PC-9 (cell line): ENCODE measurements at regions not wholly inside any gene's neighbourhood (a gene's known extent, or its start where the extent isn't known, plus 50 kb on each side); places are given as distances from the start of the nearest gene placed in this dataset.

ENCODE experiments used
- BruUV-seq: library from RNA; stranded (reverse); fragments of 400-500 nt; replicated peaks from 2 replicates; lab custom pipeline; 2021; lab: Mats Ljungman, UMichigan
- CTCF ChIA-PET: fragments of 300-600 bp; sonication (Branson Sonifier 250); formaldehyde crosslinking; loops from one replicate; lab custom pipeline; 2022; ENCODE audit warnings: antibody characterized with exemption; lab: Charles Lee
- POLR2A ChIA-PET: fragments of 300-600 bp; sonication (Branson Sonifier 250); formaldehyde crosslinking; loops from one replicate; lab custom pipeline; 2022; ENCODE audit warnings: antibody characterized with exemption; ENCODE audit not compliant: unreplicated experiment; lab: Charles Lee
- DNase-seq, 2 experiments: peaks; one replicate each; pipeline versions ENCODE4 v3.0.0 to v3.0.0-alpha.2; 2015 to 2022; ENCODE audit warnings: mixed read lengths in 1 of 2
- H2AFZ ChIP-seq: fragments of 200-600 bp; sonication (generic); 2 replicates; pipeline ENCODE4 v1.8.1; 2017; ENCODE audit warnings: antibody characterized with exemption
- H3F3A ChIP-seq: fragments of 200-600 bp; sonication (generic); 2 replicates; pipeline ENCODE4 v1.8.1; 2017; ENCODE audit warnings: antibody characterized with exemption, mild to moderate bottlenecking, low read depth; ENCODE audit not compliant: insufficient read depth
- H3K27ac ChIP-seq: fragments of 200-600 bp; sonication (generic); 2 replicates; pipeline ENCODE4 v1.6.1; 2016; ENCODE audit warnings: mixed run types
- H3K27me3 ChIP-seq: fragments of 200-600 bp; sonication (generic); 2 replicates; pipeline ENCODE4 v1.6.1; 2016; ENCODE audit warnings: low read depth, mixed run types; ENCODE audit not compliant: insufficient read depth
- H3K36me3 ChIP-seq: fragments of 200-600 bp; sonication (generic); 2 replicates; pipeline ENCODE4 v1.6.1; 2016; ENCODE audit warnings: low read depth, mixed run types
- H3K4me1 ChIP-seq: fragments of 200-600 bp; sonication (generic); replicated peaks from 2 replicates; pipeline ENCODE4 v1.6.1; 2016; ENCODE audit warnings: mixed run types; ENCODE audit not compliant: insufficient read depth
- H3K4me2 ChIP-seq: fragments of 200-600 bp; sonication (generic); 2 replicates; pipeline ENCODE4 v1.6.1; 2017; ENCODE audit warnings: mixed run types
- H3K4me3 ChIP-seq: fragments of 200-600 bp; sonication (generic); 2 replicates; pipeline ENCODE4 v1.6.1; 2016; ENCODE audit warnings: mixed run types
- H3K79me2 ChIP-seq: fragments of 200-600 bp; sonication (generic); 2 replicates; pipeline ENCODE4 v1.6.1; 2017; ENCODE audit warnings: low read depth, mixed run types
- H3K9me2 ChIP-seq: fragments of 200-600 bp; sonication (generic); 2 replicates; pipeline ENCODE4 v1.8.1; 2017; ENCODE audit warnings: mild to moderate bottlenecking; ENCODE audit not compliant: insufficient read depth
- H3K9me3 ChIP-seq: fragments of 200-600 bp; sonication (generic); 2 replicates; pipeline ENCODE4 v1.8.1; 2016; ENCODE audit warnings: low read depth; ENCODE audit not compliant: insufficient read depth
- H4K20me1 ChIP-seq: fragments of 200-600 bp; sonication (generic); 2 replicates; pipeline ENCODE4 v1.8.1; 2017; ENCODE audit not compliant: insufficient read depth
- CTCF ChIP-seq: fragments of 200-600 bp; sonication (generic); conservative IDR thresholded peaks from 2 replicates; pipeline ENCODE4 v1.6.1; 2017; ENCODE audit warnings: mixed run types, antibody characterized with exemption, mild to moderate bottlenecking, moderate library complexity
- EZH2 ChIP-seq: fragments of 200-600 bp; sonication (generic); IDR thresholded peaks from 2 replicates; pipeline ENCODE4 v1.8.0; 2017; ENCODE audit warnings: antibody characterized with exemption, low read depth
- intact Hi-C: fragments of 100-400 bp; cut with micrococcal nuclease; formaldehyde crosslinking; loops from one replicate; pipeline ENCODE4 v1.10.0; 2022; ENCODE audit not compliant: unreplicated experiment

GRCh38 chr10:117788911-117789310, 246.4 kb downstream of the EMX2 start:
- Histone ChIP-seq H3K4me3 (no peak overlapping the region), H3K4me1 (no peaks in the 10 kb centered on the region), H3K9me3 (no peaks in the 10 kb centered on the region), H3K79me2 (no peaks in the 10 kb centered on the region), H3K27me3 (peaks cover 70% of the 10 kb centered on the region), H3K27ac (no peak overlapping the region), H4K20me1 (no peaks in the 10 kb centered on the region), H3F3A (no peaks in the 10 kb centered on the region), H3K36me3 (no peaks in the 10 kb centered on the region), H3K9me2 (no peaks in the 10 kb centered on the region), H2AFZ (no peak overlapping the region), H3K4me2 (no peak overlapping the region)
- POLR2A ChIA-PET, result no interaction called here
- DNase-seq, result no peak
- BruUV-seq, result no TSS peak
- CTCF ChIA-PET, result no interaction called here
- TF ChIP-seq CTCF, result no peak
- no peak for TF ChIP-seq EZH2
- intact Hi-C loops, result no loop called here

- H3K4me2 ChIP-seq, result no peak overlapping the region
- no peaks in the 10 kb centered on the region for H4K20me1 ChIP-seq
- no peak overlapping the region for H3K27ac ChIP-seq
- no peak for TF ChIP-seq CTCF
- no peak for TF ChIP-seq EZH2
- no peaks in the 10 kb centered on the region for H3K79me2 ChIP-seq
- ChIA-PET POLR2A (no interaction called here), CTCF (no interaction called here)
- H3K4me3 ChIP-seq, result no peak overlapping the region
- H2AFZ ChIP-seq, result no peak overlapping the region
- no TSS peak for BruUV-seq
- H3K9me3 ChIP-seq, result no peaks in the 10 kb centered on the region
- no peaks in the 10 kb centered on the region for H3K4me1 ChIP-seq
- peaks cover 70% of the 10 kb centered on the region for H3K27me3 ChIP-seq
- no peaks in the 10 kb centered on the region for H3K9me2 ChIP-seq
- H3F3A ChIP-seq, result no peaks in the 10 kb centered on the region
- intact Hi-C loops, result no loop called here
- no peaks in the 10 kb centered on the region for H3K36me3 ChIP-seq
- DNase-seq, result no peak
These were observed 247.6 kb downstream of the EMX2 start for GRCh38 chr10:117790179-117790578.

- no peaks in the 10 kb centered on the region for H3K9me2 ChIP-seq
- H3K9me3 ChIP-seq, result no peaks in the 10 kb centered on the region
- no peaks in the 10 kb centered on the region for H3K4me1 ChIP-seq
- no peaks in the 10 kb centered on the region for H3K79me2 ChIP-seq
- intact Hi-C loops, result no loop called here
- no peaks in the 10 kb centered on the region for H3F3A ChIP-seq
- no peak overlapping the region for H3K4me2 ChIP-seq
- TF ChIP-seq EZH2 (no peak), CTCF (no peak)
- no peak overlapping the region for H3K4me3 ChIP-seq
- H2AFZ ChIP-seq, result no peak overlapping the region
- H3K36me3 ChIP-seq, result no peaks in the 10 kb centered on the region
- DNase-seq, result no peak
- H3K27me3 ChIP-seq, result peaks cover 71% of the 10 kb centered on the region
- ChIA-PET CTCF (no interaction called here), POLR2A (no interaction called here)
- no peak overlapping the region for H3K27ac ChIP-seq
- BruUV-seq, result no TSS peak
- no peaks in the 10 kb centered on the region for H4K20me1 ChIP-seq
These were observed 248.1 kb downstream of the EMX2 start for GRCh38 chr10:117790621-117791020.
